ENCODE measurements at regions not wholly inside any gene's neighbourhood (a gene's known extent, or its start where the extent isn't known, plus 50 kb on each side); places are given as distances from the start of the nearest gene placed in this dataset.

DNA sequence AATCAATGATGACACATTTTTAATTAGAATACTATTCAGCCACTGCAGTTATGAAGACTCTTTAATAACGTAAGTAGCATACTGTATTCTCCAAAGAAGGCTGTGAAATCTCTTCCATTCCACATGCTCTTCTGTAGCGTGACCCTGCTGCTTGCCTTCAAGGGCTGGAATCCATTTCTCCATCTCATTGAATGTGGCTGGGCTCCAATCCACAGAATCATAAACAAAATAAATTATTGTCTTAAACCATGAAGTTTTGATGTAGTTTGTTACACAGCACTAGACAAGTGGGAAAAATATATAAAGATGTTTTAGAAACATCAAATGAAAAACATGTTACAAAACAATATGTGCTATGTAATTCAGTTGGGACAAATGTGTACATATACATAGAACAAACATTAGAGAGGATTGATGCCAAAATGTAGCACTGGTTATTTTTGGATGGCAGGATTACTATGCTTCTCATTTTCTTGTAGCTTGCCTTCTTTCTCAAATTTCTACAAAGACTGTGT, 410.8 kb upstream of the PODXL start:
- no peak overlapping the region for H3K4me3 Mint-ChIP-seq
- H3K27ac Mint-ChIP-seq, result no peak overlapping the region
- H3K27me3 Mint-ChIP-seq, result peaks cover 2 to 6% of the 10 kb centered on the region in 2 donors
- no peak for DNase-seq
- H3K4me1 Mint-ChIP-seq (ENCODE audit: low read depth in 2 of 2), result no peaks in the 10 kb centered on the region
- no peaks in the 10 kb centered on the region for H3K36me3 Mint-ChIP-seq (ENCODE audit: insufficient read depth)
- H3K9me3 Mint-ChIP-seq, result peaks cover 0 to 2% of the 10 kb centered on the region in 2 donors
- no peak for ATAC-seq (replicated peaks)

GRCh38 chr7:131964203-131964602, 407.8 kb upstream of the PODXL start:
- peaks cover 10% of the 10 kb centered on the region in 2 donors for H3K27me3 Mint-ChIP-seq
- no peak overlapping the region for H3K27ac Mint-ChIP-seq
- no peaks in the 10 kb centered on the region for H3K4me1 Mint-ChIP-seq (ENCODE audit: low read depth in 2 of 2)
- no peak overlapping the region for H3K4me3 Mint-ChIP-seq
- peaks cover 0 to 6% of the 10 kb centered on the region in 2 donors for H3K9me3 Mint-ChIP-seq
- no peak for ATAC-seq (replicated peaks)
- no peak for DNase-seq
- no peaks in the 10 kb centered on the region for H3K36me3 Mint-ChIP-seq (ENCODE audit: insufficient read depth)

GRCh38 chr7:131961054-131961680, 404.7 kb upstream of the PODXL start:
- Mint-ChIP-seq H3K4me3 (no peak overlapping the region), H3K27me3 (peaks cover 11 to 19% of the 10 kb centered on the region in 2 donors), H3K27ac (no peak overlapping the region), H3K36me3 (ENCODE audit: insufficient read depth) (no peaks in the 10 kb centered on the region), H3K9me3 (peaks cover 0 to 12% of the 10 kb centered on the region in 2 donors), H3K4me1 (ENCODE audit: low read depth in 2 of 2) (no peaks in the 10 kb centered on the region)
- DNase-seq (no peak), ATAC-seq (replicated peaks) (no peak)

- DNase-seq (no peak), ATAC-seq (replicated peaks) (no peak)
- Mint-ChIP-seq H3K4me3 (no peak overlapping the region), H3K27ac (no peak overlapping the region), H3K27me3 (peaks cover 19% of the 10 kb centered on the region in 2 donors), H3K4me1 (ENCODE audit: low read depth in 2 of 2) (no peaks in the 10 kb centered on the region), H3K9me3 (peaks cover 0 to 12% of the 10 kb centered on the region in 2 donors), H3K36me3 (ENCODE audit: insufficient read depth) (no peaks in the 10 kb centered on the region)
Observed at GRCh38 chr7:131959106-131959812, 402.8 kb upstream of the PODXL start.

DNA sequence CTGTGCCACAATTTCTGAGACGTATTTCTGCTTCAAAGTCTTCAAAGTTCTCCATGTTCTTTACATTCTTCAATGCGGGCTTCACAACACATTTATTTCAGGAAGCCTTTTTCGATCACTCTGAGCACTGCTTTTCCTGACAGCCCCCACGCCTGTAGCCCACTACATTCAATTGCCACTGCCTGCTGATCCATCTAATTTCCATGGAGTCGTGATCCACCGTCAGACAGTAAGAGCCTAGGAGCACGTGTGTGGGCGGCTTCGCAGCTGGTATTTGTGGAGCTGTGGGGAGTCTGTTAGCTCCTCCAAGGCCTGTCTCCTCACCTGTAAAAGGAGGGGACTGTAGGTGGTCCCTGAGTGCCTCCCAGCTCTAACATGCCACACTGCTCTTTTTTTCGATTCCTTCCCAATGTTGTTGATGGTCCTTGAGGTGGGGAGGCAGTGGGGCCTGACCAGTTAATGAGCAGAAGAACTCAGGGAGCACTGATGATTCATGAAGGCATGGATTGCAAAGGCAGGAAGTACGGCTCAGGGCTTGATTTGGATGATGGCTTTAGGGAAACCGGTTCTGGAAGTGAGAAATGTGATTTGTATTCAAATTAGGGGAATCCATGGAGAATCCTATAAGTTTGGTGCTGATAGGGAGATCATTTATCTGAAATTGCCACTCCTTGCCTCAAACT, 401.1 kb upstream of the PODXL start:
- Mint-ChIP-seq H3K4me3 (no peak overlapping the region), H3K36me3 (ENCODE audit: insufficient read depth) (no peaks in the 10 kb centered on the region), H3K27ac (no peak overlapping the region), H3K9me3 (peaks cover 0 to 12% of the 10 kb centered on the region in 2 donors), H3K27me3 (peaks cover 19 to 27% of the 10 kb centered on the region in 2 donors), H3K4me1 (ENCODE audit: low read depth in 2 of 2) (no peaks in the 10 kb centered on the region)
- no peak for ATAC-seq (replicated peaks)
- no peak for DNase-seq

DNA sequence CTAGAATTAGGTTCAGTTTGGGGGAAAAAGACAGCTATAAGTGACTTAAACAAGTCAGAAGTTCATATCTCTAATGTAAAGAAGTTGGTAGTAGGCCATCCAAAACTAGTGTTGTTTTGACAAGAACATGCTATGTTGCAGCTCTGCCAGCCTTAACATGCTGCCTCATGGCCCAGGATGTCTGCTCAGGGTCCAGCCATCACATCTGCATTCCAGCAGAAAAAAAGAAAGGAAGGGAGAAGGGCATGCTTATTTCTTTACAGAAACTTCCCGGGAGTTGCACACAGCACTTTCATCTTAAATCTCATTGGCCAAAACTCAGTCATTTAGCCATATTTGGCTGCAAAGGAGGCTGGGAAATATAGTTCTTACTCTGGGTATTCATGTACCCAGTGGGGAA, 400.4 kb upstream of the PODXL start:
- H3K27ac Mint-ChIP-seq, result no peak overlapping the region
- H3K4me3 Mint-ChIP-seq, result no peak overlapping the region
- peaks cover 0 to 7% of the 10 kb centered on the region in 2 donors for H3K9me3 Mint-ChIP-seq
- H3K27me3 Mint-ChIP-seq, result peaks cover 19 to 21% of the 10 kb centered on the region in 2 donors
- H3K36me3 Mint-ChIP-seq (ENCODE audit: insufficient read depth), result no peaks in the 10 kb centered on the region
- no peaks in the 10 kb centered on the region for H3K4me1 Mint-ChIP-seq (ENCODE audit: low read depth in 2 of 2)
- no peak for DNase-seq
- ATAC-seq (replicated peaks), result no peak

DNA sequence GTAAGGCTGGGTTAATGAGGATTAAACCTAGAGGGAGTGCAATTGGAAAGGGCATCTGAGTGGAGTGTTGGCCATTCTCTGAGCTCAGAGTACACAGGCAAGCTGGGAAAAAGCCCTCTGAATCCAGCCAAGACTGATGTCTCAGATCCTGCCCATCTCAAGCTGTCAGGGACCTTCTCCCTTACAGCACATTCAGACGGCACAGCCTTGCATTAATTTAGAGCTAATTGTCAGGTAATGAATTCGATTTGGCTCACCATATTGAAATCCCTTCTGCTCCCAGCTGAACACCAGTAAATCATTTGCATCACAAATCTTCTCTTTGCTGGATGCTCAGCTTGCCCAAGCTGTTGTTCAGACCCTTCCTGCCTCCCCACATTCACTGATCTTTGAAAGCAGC, 399.3 kb upstream of the PODXL start:
- H3K9me3 Mint-ChIP-seq, result peaks cover 0 to 6% of the 10 kb centered on the region in 2 donors
- H3K4me1 Mint-ChIP-seq (ENCODE audit: low read depth in 2 of 2), result no peaks in the 10 kb centered on the region
- no peak overlapping the region for H3K4me3 Mint-ChIP-seq
- H3K27me3 Mint-ChIP-seq, result peaks cover 18 to 19% of the 10 kb centered on the region in 2 donors
- ATAC-seq (replicated peaks) (no peak), DNase-seq (no peak)
- no peak overlapping the region for H3K27ac Mint-ChIP-seq
- H3K36me3 Mint-ChIP-seq (ENCODE audit: insufficient read depth), result no peaks in the 10 kb centered on the region

- ATAC-seq (replicated peaks) (no peak), DNase-seq (no peak)
- no peak overlapping the region for H3K27ac Mint-ChIP-seq
- H3K9me3 Mint-ChIP-seq, result peaks cover 0 to 6% of the 10 kb centered on the region in 2 donors
- H3K36me3 Mint-ChIP-seq (ENCODE audit: insufficient read depth), result no peaks in the 10 kb centered on the region
- peaks cover 7 to 32% of the 10 kb centered on the region in 2 donors for H3K27me3 Mint-ChIP-seq
- no peaks in the 10 kb centered on the region for H3K4me1 Mint-ChIP-seq (ENCODE audit: low read depth in 2 of 2)
- no peak overlapping the region for H3K4me3 Mint-ChIP-seq
Observed at GRCh38 chr7:131953184-131953583, 396.8 kb upstream of the PODXL start.

DNA sequence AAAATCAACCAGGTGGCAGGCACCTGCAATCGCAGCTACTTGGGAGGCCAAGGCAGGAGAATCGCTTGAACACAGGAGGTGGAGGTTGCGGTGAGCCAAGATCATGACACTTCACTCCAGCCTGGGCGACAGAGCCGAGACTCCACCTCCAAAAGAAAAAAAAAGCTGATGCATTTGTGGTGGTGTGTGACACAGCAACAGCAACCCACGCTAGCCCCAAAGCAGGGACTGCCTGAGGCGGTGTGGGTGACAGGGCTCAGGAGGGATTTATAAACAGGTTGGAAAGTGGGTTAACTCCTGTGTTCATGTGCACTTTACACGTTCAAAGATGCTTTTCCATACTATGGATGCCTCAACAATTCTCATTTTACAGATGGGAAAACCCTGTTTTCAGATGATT, 395.9 kb upstream of the PODXL start:
- Mint-ChIP-seq H3K27ac (no peak overlapping the region), H3K36me3 (ENCODE audit: insufficient read depth) (no peaks in the 10 kb centered on the region), H3K9me3 (peaks cover 0 to under 1% of the 10 kb centered on the region in 2 donors), H3K4me1 (ENCODE audit: low read depth in 2 of 2) (no peaks in the 10 kb centered on the region), H3K27me3 (peaks cover 15 to 33% of the 10 kb centered on the region in 2 donors), H3K4me3 (no peak overlapping the region)
- ATAC-seq (replicated peaks), result no peak
- no peak for DNase-seq

GRCh38 chr7:131950758-131951157, 394.3 kb upstream of the PODXL start:
- peaks cover 28 to 45% of the 10 kb centered on the region in 2 donors for H3K27me3 Mint-ChIP-seq
- no peak for ATAC-seq (replicated peaks)
- no peak overlapping the region for H3K4me3 Mint-ChIP-seq

DNA sequence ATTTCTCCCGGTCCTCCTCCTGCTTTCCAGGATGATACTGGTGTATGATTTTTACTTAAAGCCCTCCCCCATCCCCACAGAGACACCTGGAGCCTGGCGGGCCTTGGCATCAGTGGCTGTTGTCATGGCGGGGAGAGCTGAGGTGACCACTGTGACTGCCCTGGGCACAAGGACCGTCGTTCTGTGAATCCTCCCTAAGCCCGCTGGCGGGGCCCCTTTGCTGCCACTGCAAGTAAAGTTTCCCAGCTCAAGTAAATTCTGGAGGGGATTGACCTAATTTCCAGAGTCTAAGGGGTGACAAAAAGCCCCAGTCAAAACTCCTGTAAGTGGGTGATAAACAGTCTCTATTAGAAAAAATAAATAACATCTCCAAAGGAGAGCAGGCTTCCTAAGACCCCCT, 393.2 kb upstream of the PODXL start:
- H3K27me3 Mint-ChIP-seq, result peaks cover 29 to 56% of the 10 kb centered on the region in 2 donors
- ATAC-seq (replicated peaks) (no peak), DNase-seq (no peak)
- H3K36me3 Mint-ChIP-seq (ENCODE audit: insufficient read depth), result no peaks in the 10 kb centered on the region
- H3K9me3 Mint-ChIP-seq, result no peaks in the 10 kb centered on the region
- no peak overlapping the region for H3K4me3 Mint-ChIP-seq
- no peaks in the 10 kb centered on the region for H3K4me1 Mint-ChIP-seq (ENCODE audit: low read depth in 2 of 2)
- no peak overlapping the region for H3K27ac Mint-ChIP-seq

More at GRCh38 chr7:131950758-131951157, 394.3 kb upstream of the PODXL start:
- DNase-seq, result no peak
- no peaks in the 10 kb centered on the region for H3K9me3 Mint-ChIP-seq
- no peaks in the 10 kb centered on the region for H3K36me3 Mint-ChIP-seq (ENCODE audit: insufficient read depth)
- H3K4me1 Mint-ChIP-seq (ENCODE audit: low read depth in 2 of 2), result no peaks in the 10 kb centered on the region
- H3K27ac Mint-ChIP-seq, result no peak overlapping the region

- H3K27me3 Mint-ChIP-seq, result peaks cover 38 to 62% of the 10 kb centered on the region in 2 donors
- DNase-seq, result no peak
- ATAC-seq (replicated peaks), result no peak
- no peak overlapping the region for H3K27ac Mint-ChIP-seq
- H3K9me3 Mint-ChIP-seq, result no peaks in the 10 kb centered on the region
- no peaks in the 10 kb centered on the region for H3K4me1 Mint-ChIP-seq (ENCODE audit: low read depth in 2 of 2)
- no peaks in the 10 kb centered on the region for H3K36me3 Mint-ChIP-seq (ENCODE audit: insufficient read depth)
- H3K4me3 Mint-ChIP-seq, result no peak overlapping the region
Observed at GRCh38 chr7:131948434-131949053, 392.1 kb upstream of the PODXL start.

- H3K4me3 Mint-ChIP-seq, result no peak overlapping the region
- no peaks in the 10 kb centered on the region for H3K4me1 Mint-ChIP-seq (ENCODE audit: low read depth in 2 of 2)
- DNase-seq, result no peak
- no peak overlapping the region for H3K27ac Mint-ChIP-seq
- H3K36me3 Mint-ChIP-seq (ENCODE audit: insufficient read depth), result no peaks in the 10 kb centered on the region
- no peak for ATAC-seq (replicated peaks)
- no peaks in the 10 kb centered on the region for H3K9me3 Mint-ChIP-seq
- peaks cover 41 to 66% of the 10 kb centered on the region in 2 donors for H3K27me3 Mint-ChIP-seq
Observed at GRCh38 chr7:131947661-131948060, 391.2 kb upstream of the PODXL start.

Measured in effector memory CD8-positive, alpha-beta T cell (primary cell).